ENCODE measurements at regions not wholly inside any gene's neighbourhood (a gene's known extent, or its start where the extent isn't known, plus 50 kb on each side); places are given as distances from the start of the nearest gene placed in this dataset.

DNA sequence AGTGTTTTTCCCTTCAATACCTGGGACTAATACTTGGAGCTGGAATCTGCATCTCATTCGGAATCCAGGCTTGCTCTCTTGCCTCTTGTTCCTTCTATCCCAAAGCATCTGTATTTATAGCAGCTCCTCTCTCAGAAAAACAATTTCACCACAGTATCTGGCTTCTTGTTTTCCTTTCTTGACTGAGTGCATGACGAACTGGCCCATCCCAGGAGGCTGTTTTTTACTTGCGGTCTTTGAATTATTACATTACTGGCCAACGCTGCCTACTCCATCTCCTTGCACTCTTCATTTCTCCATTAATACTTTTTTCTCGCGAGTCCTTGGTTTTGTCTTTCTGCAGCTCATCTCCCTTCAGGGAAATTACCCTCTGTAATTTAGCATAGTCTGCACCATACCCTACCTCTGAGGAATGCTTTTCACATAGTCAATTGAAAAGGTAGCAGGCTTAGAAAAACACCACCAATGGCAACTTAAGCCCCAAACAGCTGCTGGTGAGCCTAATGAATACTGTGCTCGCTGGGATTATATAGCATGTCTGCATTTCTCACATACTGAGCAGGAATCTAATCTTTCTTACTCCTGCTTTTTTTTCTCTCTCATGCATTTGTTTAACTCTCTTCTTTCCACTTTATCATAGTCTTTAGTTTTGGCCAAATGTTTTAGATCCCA lies 277.4 kb upstream of the SESN3 start:
- DNase-seq: no peak

DNA sequence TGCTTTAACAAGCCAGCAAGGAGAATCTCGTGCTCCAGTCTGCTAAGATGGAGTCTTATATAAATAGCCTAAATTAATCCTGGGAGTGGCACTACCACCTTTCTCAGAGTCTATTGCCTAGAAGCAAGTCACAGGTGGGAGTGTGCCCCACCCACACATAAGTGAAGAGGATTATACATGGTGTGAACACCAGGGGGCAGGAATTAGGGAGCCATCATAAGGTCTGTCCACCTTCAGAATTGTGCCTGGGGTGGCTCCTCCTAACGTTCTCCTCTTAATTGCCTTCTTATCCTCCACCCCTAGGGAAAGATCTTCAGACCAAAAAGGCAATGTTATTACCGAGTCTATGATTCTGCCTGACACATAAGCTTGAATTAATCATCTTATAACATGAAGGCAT lies 276.8 kb upstream of the SESN3 start:
- peak; percentile 2 for DNase-seq

DNA sequence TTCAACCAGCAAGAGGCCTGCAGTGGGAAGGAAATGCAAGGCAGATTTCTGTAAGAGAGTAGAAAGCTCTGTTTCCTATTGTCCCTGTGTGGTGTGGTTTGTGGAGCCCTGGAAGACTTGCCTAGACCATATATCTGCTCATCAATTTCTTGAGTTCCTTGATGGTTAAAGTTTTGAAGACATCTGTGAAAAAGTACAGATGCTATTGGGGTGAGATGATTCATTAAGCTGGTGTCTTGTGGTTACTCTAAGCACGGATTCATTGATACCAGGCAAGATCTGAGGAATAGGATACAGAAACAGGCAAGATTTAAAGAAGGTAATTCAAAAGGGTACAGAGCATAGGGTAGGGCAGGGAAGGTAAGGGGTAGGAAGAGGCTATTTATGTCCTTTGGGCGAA lies 275.8 kb upstream of the SESN3 start:
- DNase-seq: no peak

DNA sequence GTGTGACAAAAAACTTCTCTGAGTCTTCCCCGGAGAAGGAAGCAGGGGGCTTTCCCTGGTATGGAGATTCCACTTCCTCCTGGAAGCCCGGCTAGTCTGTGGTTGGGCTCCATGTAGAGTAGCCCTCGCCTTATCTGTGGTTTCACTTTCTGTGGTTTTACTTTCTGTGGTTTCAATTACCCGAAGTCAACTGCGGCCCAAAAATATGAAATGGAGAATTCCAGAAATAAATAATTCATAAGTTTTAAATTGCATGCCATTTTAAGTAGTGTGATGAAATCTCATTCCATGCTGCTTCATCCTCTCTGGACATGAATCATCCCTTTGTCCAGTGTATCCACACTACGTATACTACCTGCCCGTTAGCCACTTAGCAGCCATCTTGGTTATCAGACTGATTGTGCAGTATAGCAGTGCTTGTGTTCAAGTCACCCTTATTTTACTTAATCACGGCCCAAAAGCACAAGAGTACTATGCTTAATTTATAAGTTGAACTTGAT lies 275.0 kb upstream of the SESN3 start:
- DNase-seq: no peak

DNA sequence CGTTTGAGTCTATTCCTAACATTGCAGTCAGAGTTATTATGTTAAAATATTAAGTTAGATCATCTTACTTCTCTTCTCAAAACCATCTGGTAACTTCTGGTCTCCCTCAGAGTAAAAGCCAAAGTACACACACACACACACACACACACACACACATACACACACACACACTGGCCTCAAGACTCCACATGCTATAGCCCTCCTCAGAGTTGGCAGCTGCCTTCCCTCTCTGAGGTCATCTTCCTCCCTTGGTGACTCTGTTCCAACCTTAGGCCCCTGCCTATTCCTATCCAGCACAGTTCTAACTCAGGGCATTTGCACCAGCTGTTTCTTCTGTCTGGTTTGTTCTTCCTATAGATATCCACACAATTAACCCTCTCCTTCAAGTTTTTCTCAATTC lies 272.0 kb upstream of the SESN3 start:
- DNase-seq: no peak

DNA sequence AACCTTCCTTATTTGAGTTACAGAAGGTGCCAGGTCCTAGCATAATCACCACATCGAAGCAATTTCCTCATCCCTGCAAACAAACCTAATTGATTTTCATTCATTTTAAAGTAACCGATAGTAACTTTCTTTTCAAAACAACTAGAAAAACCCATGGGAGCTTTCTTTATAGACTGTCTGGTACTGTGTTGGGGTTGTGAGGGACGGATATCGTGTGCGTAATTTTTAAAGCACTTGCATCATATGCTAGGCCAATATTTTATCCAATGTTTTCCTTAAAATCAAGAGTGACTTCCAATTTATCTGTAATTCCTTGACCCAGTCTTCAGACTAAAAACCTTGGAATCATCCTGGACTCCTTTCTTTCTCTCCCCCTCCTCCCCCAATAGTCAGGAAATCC lies 271.5 kb upstream of the SESN3 start:
- no peak for DNase-seq

DNA sequence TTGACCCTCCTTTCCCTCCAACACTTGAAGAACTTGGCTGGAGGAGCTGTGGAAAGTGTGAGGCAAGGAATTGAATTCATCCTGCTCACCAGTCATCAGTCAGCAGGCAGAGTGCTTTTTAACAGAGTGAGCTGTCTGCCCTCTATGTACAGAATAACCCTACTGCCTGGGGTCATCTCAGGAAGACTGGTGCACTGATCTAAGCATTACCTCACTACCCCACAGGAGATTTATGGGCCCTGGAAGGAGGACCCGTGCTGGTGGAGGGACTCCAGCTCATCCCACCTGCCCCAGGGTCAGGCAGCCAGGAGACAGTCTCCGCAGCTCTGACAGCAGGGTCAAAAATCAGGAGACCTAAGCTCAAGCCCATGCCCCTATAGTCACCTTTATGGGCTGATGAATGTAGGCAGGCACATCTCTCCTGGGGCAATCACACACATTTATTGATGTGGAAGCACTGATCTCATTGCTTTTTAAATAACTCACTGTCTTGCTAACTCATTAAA lies 270.8 kb upstream of the SESN3 start:
- DNase-seq: no peak

DNA sequence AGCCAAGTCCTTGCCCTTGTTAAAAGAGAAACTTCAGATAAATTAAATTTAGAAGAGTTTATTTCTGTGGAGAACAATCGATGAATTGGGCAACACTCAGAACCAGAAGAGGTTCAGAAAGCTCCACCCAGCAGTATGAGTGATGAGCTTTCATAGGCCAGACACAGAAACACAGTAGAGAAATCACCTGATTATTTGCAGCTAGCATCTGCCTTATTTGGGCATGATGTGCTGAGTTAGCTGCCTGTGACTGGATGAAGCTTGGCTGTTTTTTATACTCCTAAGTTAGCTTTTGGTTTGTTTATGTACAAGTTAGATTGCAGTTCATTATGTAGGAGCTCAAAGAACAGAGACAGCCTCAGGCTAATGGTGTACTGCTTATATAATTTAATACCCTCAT lies 269.5 kb upstream of the SESN3 start:
- no peak for DNase-seq

DNA sequence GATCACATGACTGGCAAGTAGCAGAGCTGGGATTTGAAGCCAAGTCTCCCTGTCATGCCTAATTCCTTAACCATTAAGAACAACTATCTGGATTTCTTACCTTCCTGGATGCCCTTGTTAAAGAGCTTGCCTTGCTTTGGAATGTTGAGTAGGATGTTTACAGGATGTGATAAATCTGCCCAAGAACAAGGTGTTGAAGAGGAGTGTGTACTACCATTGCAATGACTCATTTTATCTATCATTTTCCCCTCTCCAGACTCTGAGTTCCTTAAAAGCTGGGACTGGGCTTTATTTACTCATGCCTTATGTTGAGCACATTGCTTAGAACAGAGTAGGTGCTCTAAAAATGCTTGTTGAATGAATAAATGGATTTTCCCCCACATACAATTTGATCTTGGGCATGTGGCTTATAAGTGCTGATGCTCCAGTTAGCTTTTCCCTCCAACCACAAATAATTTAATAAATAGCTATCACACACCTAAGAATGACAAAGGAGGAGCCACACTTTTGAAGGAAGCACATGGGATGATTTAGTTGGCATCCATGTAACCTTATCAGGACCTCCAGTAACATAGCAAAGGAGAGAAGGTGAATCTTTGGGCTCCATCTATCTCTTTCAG lies 268.6 kb upstream of the SESN3 start:
- no peak for DNase-seq

DNA sequence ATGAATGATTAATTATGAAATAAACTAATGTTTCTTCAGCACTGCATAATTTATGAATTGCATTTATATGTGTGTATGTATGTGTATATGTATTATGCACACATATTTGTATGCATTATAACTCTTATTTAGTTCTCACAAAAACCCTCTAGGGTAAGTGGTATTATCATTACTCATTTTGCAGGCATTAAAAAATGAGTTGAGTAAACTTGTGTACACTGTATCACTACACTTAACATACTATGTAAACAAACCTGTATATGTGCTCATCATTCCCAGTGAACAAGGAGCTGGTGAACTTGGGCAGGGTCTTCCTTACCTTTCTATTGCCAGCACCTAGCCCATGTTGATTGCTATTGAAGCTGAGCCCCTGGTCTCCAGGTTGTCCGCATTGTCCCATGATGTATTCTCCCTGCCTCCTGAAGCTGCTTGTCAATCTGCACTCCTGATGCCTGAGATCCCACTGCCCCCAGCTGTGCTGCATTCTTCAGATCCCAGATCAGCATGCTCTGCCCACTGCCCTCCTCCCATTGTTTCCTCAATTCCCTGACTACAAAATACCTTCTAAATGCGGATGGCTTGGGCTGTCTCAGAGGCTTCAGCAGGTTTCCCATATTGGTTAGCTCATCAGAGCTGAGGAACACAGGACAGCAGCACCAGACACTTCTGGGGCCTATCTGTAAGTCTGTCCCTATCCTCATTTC lies 267.9 kb upstream of the SESN3 start:
- DNase-seq: no peak

DNA sequence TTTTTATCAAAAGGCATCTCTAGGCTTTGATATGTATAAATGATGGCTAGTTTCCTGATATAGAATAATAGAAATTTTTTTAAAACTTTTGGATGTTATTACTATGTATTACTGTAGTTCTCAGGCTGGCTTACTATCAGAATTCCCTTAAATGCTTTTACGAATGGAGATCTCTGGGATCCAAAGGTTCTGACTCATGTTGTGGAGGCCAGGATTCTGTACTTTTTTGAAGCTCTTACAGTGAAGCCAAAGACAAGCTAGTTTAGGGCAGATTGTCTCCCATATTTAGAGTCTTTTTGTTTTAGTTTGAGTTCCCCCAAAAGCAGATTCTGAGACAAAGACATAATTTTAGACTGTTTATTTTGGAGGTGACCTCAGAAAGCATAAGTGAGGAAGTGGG lies 265.9 kb upstream of the SESN3 start:
- DNase-seq: no peak

DNA sequence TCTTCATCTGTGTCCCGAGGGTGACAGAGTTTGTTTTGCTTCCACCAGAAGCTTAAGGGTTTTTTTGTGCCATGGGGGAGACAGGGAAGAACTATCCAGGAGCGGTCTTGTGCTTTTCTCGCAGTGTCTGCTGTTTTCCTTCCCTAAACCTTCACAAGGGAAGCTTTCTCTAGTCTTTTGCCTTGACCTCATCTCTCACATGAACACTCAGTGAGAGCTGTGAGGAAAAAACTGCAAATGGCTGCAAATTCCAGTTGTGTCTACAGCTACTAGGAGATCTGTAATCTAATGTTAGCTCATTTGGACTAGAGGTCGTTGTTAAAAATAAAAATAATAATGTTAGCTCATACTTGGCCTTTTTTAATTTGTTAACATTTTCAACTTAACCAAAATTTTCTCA lies 264.7 kb upstream of the SESN3 start:
- DNase-seq: no peak

DNA sequence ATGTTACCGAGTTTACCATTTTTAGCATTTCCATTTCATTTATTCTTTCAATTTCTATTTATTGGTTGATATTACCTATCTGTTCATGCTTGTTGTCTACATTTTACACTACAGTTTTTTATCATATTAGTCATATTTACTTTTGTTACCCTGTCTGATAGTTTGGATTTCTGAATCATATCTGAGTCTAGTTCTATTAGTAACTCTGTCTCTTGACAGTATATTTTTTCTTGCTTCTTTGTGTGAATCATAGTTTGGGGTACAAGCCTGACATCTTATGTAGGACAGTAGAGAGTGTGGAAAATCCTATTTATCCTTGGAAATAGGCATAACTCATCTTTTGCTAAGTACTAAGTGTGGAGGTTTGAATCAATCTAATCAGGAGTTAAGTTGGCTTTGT lies 263.9 kb upstream of the SESN3 start:
- no peak for DNase-seq

DNA sequence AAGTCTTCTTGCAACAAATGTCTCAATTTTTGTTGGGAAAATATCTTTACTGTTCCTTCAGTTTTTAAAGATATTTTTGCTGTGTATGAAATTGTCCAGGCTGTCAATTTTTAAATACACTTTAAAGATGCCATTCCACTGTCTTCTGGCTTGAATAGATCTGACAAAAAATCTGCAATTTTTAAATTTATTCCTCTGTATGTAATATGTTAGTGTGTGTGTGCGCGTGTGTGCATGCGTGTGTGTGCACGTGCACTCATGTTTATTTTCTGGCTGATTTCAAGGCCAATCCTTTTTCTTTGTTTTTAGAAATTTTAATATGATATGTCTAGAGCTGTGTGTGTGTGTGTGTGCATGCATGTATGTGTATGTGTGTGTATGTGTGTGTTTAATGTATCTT lies 263.2 kb upstream of the SESN3 start:
- DNase-seq: no peak

DNA sequence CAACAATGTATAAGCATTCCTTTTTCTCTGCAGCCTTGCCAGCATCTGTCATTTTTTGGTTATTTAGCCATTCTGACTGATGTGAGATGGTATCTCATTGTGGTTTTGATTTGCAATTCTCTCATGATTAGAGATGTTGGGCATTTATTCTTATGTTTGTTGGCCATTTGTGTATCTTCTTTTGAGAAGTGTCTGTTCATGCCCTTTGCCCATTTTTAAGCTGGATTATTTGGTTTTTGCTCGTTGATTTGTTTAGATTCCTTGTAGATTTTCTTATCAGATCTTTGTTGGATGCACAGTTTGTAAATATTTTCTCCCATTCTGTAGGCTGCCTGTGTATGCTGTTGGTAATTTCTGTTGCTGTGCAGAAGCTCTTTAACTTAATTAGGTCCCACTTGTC lies 259.6 kb upstream of the SESN3 start:
- no peak for DNase-seq

DNA sequence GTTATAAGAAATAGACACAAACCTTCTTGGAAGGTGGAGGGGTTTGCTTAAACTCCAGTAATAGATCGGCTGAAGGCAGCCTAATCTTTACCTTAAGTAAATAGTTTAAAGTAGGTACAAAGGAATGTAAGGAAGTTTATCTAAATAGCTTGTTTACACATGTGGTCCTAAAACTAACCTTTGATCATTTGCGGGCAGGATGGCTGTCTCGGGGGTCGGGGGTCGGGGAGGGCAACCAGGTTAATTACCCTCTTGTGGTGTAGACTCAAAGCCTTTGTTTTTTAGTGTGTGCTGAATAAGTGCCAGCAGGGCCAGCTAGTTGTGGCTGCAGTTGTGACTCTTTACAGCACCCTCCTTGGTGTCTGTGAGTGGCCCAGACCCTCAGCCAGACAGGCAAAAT lies 256.9 kb upstream of the SESN3 start:
- no peak for DNase-seq

DNA sequence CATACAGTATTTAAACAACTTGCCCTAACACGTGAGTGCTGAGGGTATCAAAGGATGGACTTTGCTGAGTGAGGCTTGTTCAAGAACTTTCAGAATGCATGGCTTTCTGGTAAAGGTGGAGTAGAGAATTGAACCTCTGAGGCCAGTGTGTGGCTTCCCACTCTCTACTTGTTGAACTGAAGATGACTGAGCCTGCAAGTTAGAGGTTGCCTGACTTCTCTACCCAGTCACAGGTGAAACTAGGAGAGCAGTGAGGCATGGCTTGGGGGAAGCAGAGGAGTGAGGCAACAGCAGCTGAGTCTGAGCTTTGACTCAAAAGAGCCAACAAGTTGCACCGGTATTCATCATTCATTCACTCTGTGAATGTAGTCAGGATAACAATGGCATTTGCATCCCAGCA lies 256.4 kb upstream of the SESN3 start:
- peak; percentile 52 for DNase-seq

DNA sequence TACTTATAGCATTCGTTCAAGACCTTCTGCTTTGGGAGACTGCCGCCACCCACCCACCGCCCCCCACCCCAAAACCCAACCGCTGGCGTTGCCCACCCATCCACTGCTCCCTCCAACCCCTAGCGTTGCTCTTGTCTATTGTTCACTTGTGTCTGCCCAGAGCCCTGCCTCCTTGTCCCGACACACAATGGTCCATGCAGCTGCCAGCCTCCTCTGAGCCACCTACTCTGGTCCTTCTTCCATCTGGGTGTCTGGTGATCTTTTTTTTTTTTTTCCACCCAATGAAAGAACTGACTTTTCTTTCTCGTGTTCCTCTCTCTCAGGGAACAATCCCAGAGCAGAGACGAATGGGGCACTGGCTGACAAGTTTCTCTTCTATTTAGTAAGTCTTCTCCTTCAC lies 256.0 kb upstream of the SESN3 start:
- DNase-seq: no peak

DNA sequence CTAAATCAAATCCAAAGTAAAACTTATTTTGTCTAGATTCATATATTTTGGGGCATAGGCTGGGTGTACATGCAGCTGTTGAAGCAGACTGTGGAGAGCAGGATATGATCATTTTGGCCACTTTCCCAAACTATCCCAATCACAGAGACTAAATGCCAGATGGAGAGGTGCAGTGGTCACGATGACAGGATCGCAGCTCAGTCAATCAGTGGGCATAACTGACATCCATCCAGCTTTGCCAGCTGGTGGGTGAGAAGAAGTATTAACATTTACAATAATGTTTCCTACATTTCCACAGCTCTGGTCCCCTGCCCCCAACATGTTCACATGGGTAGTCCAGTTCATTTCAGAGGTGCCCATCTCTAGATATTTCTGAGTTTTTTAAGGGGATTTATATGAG lies 255.5 kb upstream of the SESN3 start:
- DNase-seq: no peak

DNA sequence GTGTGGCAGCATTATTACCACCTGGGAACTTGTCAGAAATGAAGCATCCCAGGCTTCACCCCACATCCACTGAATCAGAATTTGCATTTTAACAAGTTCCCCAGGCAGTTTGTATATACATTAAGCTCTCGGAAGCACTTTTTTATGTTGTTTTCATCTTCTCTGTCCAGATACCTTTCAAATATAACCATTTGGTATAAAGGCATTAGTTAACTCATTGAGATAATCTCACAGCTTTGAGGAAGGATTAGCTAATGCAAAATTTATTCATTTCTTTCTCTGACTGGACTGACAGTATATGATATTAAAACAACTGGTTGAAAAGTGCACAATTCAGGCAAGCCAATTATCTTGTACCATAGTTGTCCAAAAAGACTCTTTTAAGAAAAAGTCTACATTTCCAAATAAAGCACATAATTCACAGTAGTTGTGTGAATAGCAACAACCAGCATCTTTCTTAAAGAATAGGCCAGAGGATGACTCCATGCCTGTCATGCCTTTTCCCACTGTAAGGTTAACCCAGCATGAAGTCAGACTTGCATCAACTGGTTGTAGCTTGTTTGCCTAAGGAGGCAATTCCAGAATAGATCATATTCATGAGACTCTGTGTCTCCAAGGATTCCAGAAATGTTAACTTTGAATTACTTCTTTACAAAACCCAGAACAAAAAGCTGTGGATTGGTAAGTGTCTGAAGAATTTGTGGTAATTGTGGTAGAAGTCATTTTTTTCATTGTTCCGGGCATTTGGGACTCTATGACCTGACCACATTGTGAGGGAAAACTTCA lies 254.3 kb upstream of the SESN3 start:
- no peak for DNase-seq

DNA sequence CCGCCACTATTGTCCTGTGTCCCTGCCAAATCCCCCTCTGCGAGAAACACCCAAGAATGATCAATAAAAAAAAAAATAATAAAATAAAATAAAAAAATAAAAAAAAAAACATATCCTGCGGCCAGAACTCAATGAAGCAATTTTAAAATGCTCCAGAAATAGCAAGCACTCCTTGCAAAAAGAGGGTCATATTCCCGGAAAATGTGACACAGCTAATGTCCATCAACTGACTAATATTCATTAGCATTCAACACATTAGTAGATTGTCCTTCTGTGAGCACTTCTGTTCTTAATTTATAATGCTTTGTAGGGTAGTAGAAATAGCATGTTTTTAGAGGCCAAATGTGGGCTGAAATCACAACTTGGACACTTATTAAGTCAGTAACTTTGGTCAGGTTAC lies 252.3 kb upstream of the SESN3 start:
- no peak for DNase-seq

DNA sequence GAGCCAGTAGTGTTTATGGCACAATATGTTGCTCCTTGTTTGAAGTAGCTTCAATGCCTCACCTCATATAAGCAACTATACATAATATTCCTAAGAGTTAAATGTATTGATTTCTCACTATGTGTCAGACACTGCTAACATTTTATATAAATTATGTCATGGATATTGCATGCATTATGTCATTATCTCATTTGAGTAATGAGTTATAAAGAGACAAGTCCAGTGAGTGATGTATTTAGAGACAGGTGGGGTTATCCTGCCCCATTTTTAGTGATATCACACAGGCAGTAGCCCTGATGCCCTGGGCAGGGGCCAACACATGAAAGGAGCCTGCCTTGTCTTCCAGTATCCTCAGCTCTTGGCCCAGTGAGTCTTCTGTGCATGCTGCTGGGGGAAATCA lies 247.0 kb upstream of the SESN3 start:
- no peak for DNase-seq

DNA sequence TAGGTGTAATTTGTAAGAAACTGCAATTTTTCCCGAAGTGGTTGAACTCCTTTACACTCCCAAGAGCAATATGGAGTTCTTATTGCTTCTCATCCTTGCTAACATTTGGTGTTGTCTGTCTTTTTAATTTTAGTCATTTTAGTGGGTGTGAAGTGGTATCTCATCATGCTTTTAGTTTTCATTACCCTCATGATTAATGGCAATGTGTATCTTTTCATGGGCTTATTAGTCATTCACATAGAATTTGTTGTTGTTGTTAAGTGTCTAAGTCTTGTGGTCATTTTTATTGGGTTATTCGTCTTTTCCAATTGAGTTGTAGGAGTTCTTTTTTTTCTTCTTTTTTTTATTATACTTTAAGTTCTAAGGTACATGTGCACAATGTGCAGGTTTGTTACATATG lies 238.3 kb upstream of the SESN3 start:
- no peak for DNase-seq
